HFFc6 (cell line): ENCODE measurements at regions not wholly inside any gene's neighbourhood (a gene's known extent, or its start where the extent isn't known, plus 50 kb on each side); places are given as distances from the start of the nearest gene placed in this dataset.

Experiments
- DNase-seq: peaks from one replicate; pipeline ENCODE4 v3.0.0-alpha.2; 2018
- H3K27ac Mint-ChIP-seq: 2 replicates; pipeline ENCODE4 v1.8.0; 2020; ENCODE audit warnings: mild to moderate bottlenecking, mixed read lengths
- H3K27me3 Mint-ChIP-seq: 2 replicates; pipeline ENCODE4 v1.8.0; 2021; ENCODE audit warnings: mild to moderate bottlenecking, moderate library complexity, mixed read lengths; ENCODE audit not compliant: insufficient read depth
- H3K36me3 Mint-ChIP-seq: 2 replicates; pipeline ENCODE4 v1.8.0; 2021; ENCODE audit warnings: low read depth, mixed read lengths
- H3K4me1 Mint-ChIP-seq: 2 replicates; pipeline ENCODE4 v1.8.0; 2020; ENCODE audit warnings: low read depth, mixed read lengths
- H3K4me3 Mint-ChIP-seq: 2 replicates; pipeline ENCODE4 v1.8.0; 2020; ENCODE audit warnings: mild to moderate bottlenecking, moderate library complexity, mixed read lengths
- H3K9me3 Mint-ChIP-seq: 2 replicates; pipeline ENCODE4 v1.8.0; 2020; ENCODE audit warnings: mild to moderate bottlenecking, mixed read lengths
- CTCF ChIP-seq: fragments of 200-600 bp; sonication (generic); IDR thresholded peaks from 2 replicates; pipeline ENCODE4 v1.5.0; 2021; ENCODE audit warnings: antibody characterized with exemption, mild to moderate bottlenecking

GRCh38 chr15:26439681-26440080 is 333.2 kb downstream of the GABRB3 start:
- Mint-ChIP-seq H3K9me3 (peaks cover 54% of the 10 kb centered on the region), H3K36me3 (no peaks in the 10 kb centered on the region), H3K4me3 (no peak overlapping the region), H3K27me3 (no peaks in the 10 kb centered on the region; the same call in none of the 2 replicates), H3K27ac (no peak overlapping the region), H3K4me1 (no peaks in the 10 kb centered on the region)
- TF ChIP-seq CTCF = no peak
- no peak for DNase-seq

GRCh38 chr15:26438718-26439117 is 334.1 kb downstream of the GABRB3 start:
- Mint-ChIP-seq H3K27ac (no peak overlapping the region), H3K4me1 (no peaks in the 10 kb centered on the region), H3K36me3 (no peaks in the 10 kb centered on the region), H3K4me3 (no peak overlapping the region), H3K9me3 (peaks cover 58% of the 10 kb centered on the region), H3K27me3 (no peaks in the 10 kb centered on the region; the same call in 1 of the 2 replicates)
- no peak for DNase-seq
- TF ChIP-seq CTCF = no peak

DNA sequence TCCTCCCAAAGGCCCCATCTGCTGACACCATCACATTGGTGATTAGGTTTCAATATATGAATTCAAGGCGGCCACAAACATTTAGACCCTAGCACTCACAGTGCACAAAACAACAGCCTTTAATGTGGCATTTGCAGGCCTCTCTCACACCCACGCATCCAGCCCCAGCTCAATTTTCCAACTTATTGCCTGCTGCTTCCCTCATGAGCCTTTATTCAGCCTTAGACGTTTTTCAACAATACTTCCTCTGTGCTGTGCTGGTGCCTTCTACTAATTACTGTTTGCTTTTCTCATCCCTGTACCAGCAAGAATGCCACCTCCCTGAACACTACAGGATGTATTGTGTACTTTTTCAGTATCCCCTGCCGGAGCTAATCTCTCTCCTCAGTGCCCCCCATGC is 334.6 kb downstream of the GABRB3 start:
- no peak overlapping the region for H3K4me3 Mint-ChIP-seq
- H3K4me1 Mint-ChIP-seq = no peaks in the 10 kb centered on the region
- no peak for TF ChIP-seq CTCF
- DNase-seq = no peak
- H3K27ac Mint-ChIP-seq = no peak overlapping the region
- H3K36me3 Mint-ChIP-seq = no peaks in the 10 kb centered on the region
- peaks cover 60% of the 10 kb centered on the region for H3K9me3 Mint-ChIP-seq
- H3K27me3 Mint-ChIP-seq = no peaks in the 10 kb centered on the region; the same call in 1 of the 2 replicates

DNA sequence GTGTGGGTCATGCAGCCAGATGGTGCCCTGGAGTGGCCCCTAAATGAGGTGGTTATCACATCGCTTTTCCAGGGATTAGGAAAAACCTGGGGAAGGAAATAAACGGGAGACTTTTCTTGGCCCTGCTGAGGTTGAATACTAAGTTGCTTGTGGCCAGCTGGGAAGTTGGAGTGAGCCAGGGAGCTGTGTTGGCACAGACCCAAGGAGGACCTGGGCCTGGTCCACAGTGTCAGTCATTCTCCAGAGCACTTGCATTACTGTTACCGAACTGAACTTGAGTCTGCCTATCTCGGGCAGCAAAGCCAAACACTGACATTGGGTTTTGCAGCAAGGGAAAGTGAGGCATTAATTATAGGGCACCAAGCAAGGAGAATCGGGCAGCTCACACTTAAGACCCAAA is 339.0 kb downstream of the GABRB3 start:
- TF ChIP-seq CTCF = no peak
- Mint-ChIP-seq H3K4me1 (no peaks in the 10 kb centered on the region), H3K4me3 (no peak overlapping the region), H3K36me3 (no peaks in the 10 kb centered on the region), H3K27me3 (no peaks in the 10 kb centered on the region), H3K27ac (no peak overlapping the region), H3K9me3 (peaks cover 58% of the 10 kb centered on the region)
- DNase-seq = no peak

DNA sequence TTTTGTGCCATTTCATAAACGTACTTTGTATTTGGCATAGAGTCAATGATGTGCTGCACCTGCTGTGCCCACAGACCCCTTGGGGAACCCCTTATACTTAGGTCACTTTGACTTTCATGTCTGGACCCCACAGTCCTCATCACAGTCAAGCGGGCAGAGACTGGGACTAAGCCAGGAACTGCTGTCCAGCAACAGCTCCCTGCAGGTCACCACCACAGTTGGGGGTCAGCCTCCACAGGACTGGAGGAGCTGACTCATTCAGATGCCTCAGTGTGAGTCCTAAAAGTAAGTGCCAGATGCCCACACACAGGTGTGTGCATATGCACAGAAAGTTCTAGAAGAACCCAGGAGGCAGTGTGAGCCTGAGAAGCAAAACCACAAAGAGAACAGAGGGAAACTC is 339.8 kb downstream of the GABRB3 start:
- DNase-seq = no peak
- Mint-ChIP-seq H3K9me3 (peaks cover 53% of the 10 kb centered on the region), H3K4me1 (no peaks in the 10 kb centered on the region), H3K27me3 (no peaks in the 10 kb centered on the region), H3K36me3 (no peaks in the 10 kb centered on the region), H3K27ac (no peak overlapping the region), H3K4me3 (no peak overlapping the region)
- no peak for TF ChIP-seq CTCF

DNA sequence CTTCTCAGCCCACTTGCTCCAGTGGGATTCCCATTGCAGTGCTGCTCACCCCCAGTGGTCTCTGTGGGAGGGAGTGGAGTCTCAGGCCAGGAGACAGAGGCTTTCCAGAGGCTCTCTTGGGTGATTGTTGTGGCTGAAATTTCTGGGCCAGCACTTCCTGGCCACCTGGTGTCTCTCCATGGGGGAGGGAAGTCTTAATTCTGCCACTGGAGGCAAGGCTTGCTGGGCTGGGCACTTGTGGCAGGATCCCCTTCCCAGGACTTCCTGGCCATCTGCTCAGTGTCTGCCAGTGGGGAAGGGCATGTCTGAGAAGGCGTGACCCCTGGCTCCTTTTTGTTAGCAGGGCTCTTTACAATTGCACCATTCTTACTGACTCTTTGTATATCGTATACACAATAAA is 351.8 kb downstream of the GABRB3 start:
- DNase-seq = no peak
- Mint-ChIP-seq H3K4me1 (no peaks in the 10 kb centered on the region), H3K27me3 (no peaks in the 10 kb centered on the region; the same call in 1 of the 2 replicates), H3K4me3 (no peak overlapping the region), H3K36me3 (no peaks in the 10 kb centered on the region), H3K9me3 (peaks cover 9% of the 10 kb centered on the region), H3K27ac (no peak overlapping the region)
- no peak for TF ChIP-seq CTCF
